GM21381 (cell line): ENCODE measurements at regions not wholly inside any gene's neighbourhood (a gene's known extent, or its start where the extent isn't known, plus 50 kb on each side); places are given as distances from the start of the nearest gene placed in this dataset.

Experiments
- ATAC-seq: cut with Tn5 transposase; IDR thresholded peaks from one replicate; pipeline ENCODE4 v1.9.1; 2021; ENCODE audit warnings: mild to moderate bottlenecking, moderate library complexity; ENCODE audit not compliant: unreplicated experiment

- no peak for ATAC-seq
These were observed 351.1 kb downstream of the GRXCR1 start for GRCh38 chr4:43243433-43244116.

- peak; percentile 97 for ATAC-seq
These were observed 352.3 kb downstream of the GRXCR1 start for GRCh38 chr4:43244688-43245382.

GRCh38 chr4:43251841-43252240 lies 359.3 kb downstream of the GRXCR1 start:
- no peak for ATAC-seq

- ATAC-seq = no peak
These were observed 361.0 kb downstream of the GRXCR1 start for GRCh38 chr4:43253541-43253940.

GRCh38 chr4:43264730-43265129 lies 372.2 kb downstream of the GRXCR1 start:
- ATAC-seq = no peak

GRCh38 chr4:43271946-43272345 lies 379.4 kb downstream of the GRXCR1 start:
- ATAC-seq = no peak

- no peak for ATAC-seq
These were observed 381.9 kb downstream of the GRXCR1 start for GRCh38 chr4:43274376-43274775.

GRCh38 chr4:43275779-43276178 lies 383.3 kb downstream of the GRXCR1 start:
- no peak for ATAC-seq

GRCh38 chr4:43276321-43276720 lies 383.8 kb downstream of the GRXCR1 start:
- no peak for ATAC-seq

GRCh38 chr4:43277003-43277402 lies 384.5 kb downstream of the GRXCR1 start:
- ATAC-seq = no peak

- ATAC-seq = no peak
These were observed 390.0 kb downstream of the GRXCR1 start for GRCh38 chr4:43282534-43282933.

GRCh38 chr4:43286137-43286536 lies 393.6 kb downstream of the GRXCR1 start:
- ATAC-seq = no peak

- no peak for ATAC-seq
These were observed 404.5 kb downstream of the GRXCR1 start for GRCh38 chr4:43296946-43297528.

- ATAC-seq = no peak
These were observed 424.3 kb downstream of the GRXCR1 start for GRCh38 chr4:43316813-43317212.

- ATAC-seq = no peak
These were observed 432.9 kb downstream of the GRXCR1 start for GRCh38 chr4:43325220-43325967.

- no peak for ATAC-seq
These were observed 437.8 kb downstream of the GRXCR1 start for GRCh38 chr4:43330288-43330687.

GRCh38 chr4:43331226-43332051 lies 438.9 kb downstream of the GRXCR1 start:
- no peak for ATAC-seq

GRCh38 chr4:43332052-43332425 lies 439.5 kb downstream of the GRXCR1 start:
- ATAC-seq = no peak

GRCh38 chr4:43337707-43338106 lies 445.2 kb downstream of the GRXCR1 start:
- ATAC-seq = no peak

GRCh38 chr4:43339435-43339834 lies 446.9 kb downstream of the GRXCR1 start:
- ATAC-seq = no peak

GRCh38 chr4:43341741-43342140 lies 449.2 kb downstream of the GRXCR1 start:
- ATAC-seq = no peak
